Stomach (tissue), 8 donors: ENCODE measurements at regions not wholly inside any gene's neighbourhood (a gene's known extent, or its start where the extent isn't known, plus 50 kb on each side); places are given as distances from the start of the nearest gene placed in this dataset.
A peak's percentile ranks its signal among the peaks of the same experiment; 100 is the strongest.
"Not testable (repeated sequence)": the region's sequence is repeated elsewhere in the genome, so short reads cannot be mapped to it uniquely, and the experiment has no call there.

Source experiments
- DNase-seq, 2 donors: peaks; one replicate each; pipeline versions ENCODE4 v3.0.0 to v3.0.0-alpha.2; 2013 to 2019
- H3K27ac ChIP-seq, 5 donors: fragments of 200-600 bp in 4 of 5; sonication (generic) in 4 of 5; one replicate each; pipeline ENCODE4 v1.5.1; 2013 to 2019; ENCODE audit warnings: mild to moderate bottlenecking in 1 of 5, moderate library complexity in 1 of 5
- H3K27me3 ChIP-seq, 3 donors: fragments of 200-600 bp; sonication (generic); one replicate each; pipeline ENCODE4 v1.5.1; 2017 to 2019; ENCODE audit warnings: mixed run types in 1 of 3
- H3K36me3 ChIP-seq, 4 donors: fragments of 200-600 bp; sonication (generic); 1 replicate in 3 of 4; 2 replicates in 1 of 4; pipeline ENCODE4 v1.5.1; 2016 to 2019
- H3K4me1 ChIP-seq, 4 donors: fragments of 200-600 bp; sonication (generic); one replicate each; pipeline ENCODE4 v1.5.1; 2016 to 2019
- H3K4me3 ChIP-seq, 4 donors: fragments of 200-600 bp; sonication (generic) in 3 of 4; one replicate each; pipeline ENCODE4 v1.5.1; 2016 to 2019; ENCODE audit warnings: mild to moderate bottlenecking in 1 of 4
- H3K9me3 ChIP-seq, 4 donors: fragments of 200-600 bp; sonication (generic); one replicate each; pipeline ENCODE4 v1.5.1; 2016 to 2019
- CTCF ChIP-seq, 7 experiments: fragments of 450-650 bp in 4 of 7; fragments of 200-600 bp in 3 of 7; sonication (generic) in 3 of 7; IDR thresholded peaks; one replicate each; pipeline ENCODE4 v1.5.1; 2016 to 2019; ENCODE audit warnings: antibody characterized with exemption in 7 of 7, control low read depth in 2 of 7, mild to moderate bottlenecking in 1 of 7
- EP300 ChIP-seq: sonication (generic); formaldehyde crosslinking; IDR thresholded peaks from one replicate; pipeline ENCODE4 v1.6.1; 2017; ENCODE audit warnings: antibody characterized with exemption
- POLR2A ChIP-seq, 4 donors: fragments of 450-650 bp; IDR thresholded peaks; one replicate each; pipeline ENCODE4 v1.6.1; 2016; ENCODE audit warnings: antibody characterized with exemption in 4 of 4, control low read depth in 2 of 4, mild to moderate bottlenecking in 1 of 4, moderate library complexity in 1 of 4
- POLR2AphosphoS5 ChIP-seq, 3 donors: sonication (generic); formaldehyde crosslinking; IDR thresholded peaks; one replicate each; pipeline ENCODE4 v1.6.1; 2016; ENCODE audit warnings: antibody characterized with exemption in 3 of 3
- WGBS, 5 donors: extraction: QIAGEN DNeasy Blood & Tissue Kit in 3 of 5; methylation state at CpG; one replicate each; pipeline versions ENCODE4 v1.1.5 to v1.1.7; 2013 to 2018; 5-methylcytosine and 5-hydroxymethylcytosine counted together
- intact Hi-C: fragments of 100-400 bp; cut with DNase I; formaldehyde crosslinking; loops from one replicate; pipeline ENCODE4 v1.15.1; 2023; ENCODE audit warnings: low total_unique reads
- donor health status: healthy with polysubstance abuse.
- donor health status: Bipolar disorder and iron deficiency.
- donor health status: healthy.

GRCh38 chr16:17744921-17745572 is 274.3 kb upstream of the XYLT1 start:
- DNase-seq, result peak in 1 of 2 donors; percentile 61
- Histone ChIP-seq H3K27me3 (peaks cover 0 to 28% (median 3%) of the 10 kb centered on the region in 3 donors), H3K27ac (peak overlapping the region in 3 of 5 donors; percentile 47 to 56 (median 51)), H3K4me3 (peak overlapping the region in 3 of 4 donors; percentile 34 to 36 (median 35)), H3K9me3 (peaks cover 0 to 3% (median 0%) of the 10 kb centered on the region in 4 donors), H3K36me3 (no peaks in the 10 kb centered on the region), H3K4me1 (no peaks in the 10 kb centered on the region)
- TF ChIP-seq CTCF (IDR thresholded peaks at IDR 0.05) (no peak), EP300 (no peak), POLR2A (IDR thresholded peaks at IDR 0.05) (no peak), POLR2AphosphoS5 (IDR thresholded peaks at IDR 0.05) (no peak)
- intact Hi-C loops, result no loop called here
- 9 to 20% (median 12%) methylated on average over 12 to 15 of the region's 15 CpGs for WGBS, 5 donors

- H3K4me1 ChIP-seq, result no peaks in the 10 kb centered on the region
- TF ChIP-seq POLR2AphosphoS5 (IDR thresholded peaks at IDR 0.05) (no peak), POLR2A (IDR thresholded peaks at IDR 0.05) (no peak), CTCF (IDR thresholded peaks at IDR 0.05) (no peak)
- H3K9me3 ChIP-seq, result no peaks in the 10 kb centered on the region
- no peak overlapping the region for H3K27ac ChIP-seq
- no peak overlapping the region for H3K4me3 ChIP-seq
- intact Hi-C loops, result no loop called here
- peaks cover 0 to 28% (median 3%) of the 10 kb centered on the region in 3 donors for H3K27me3 ChIP-seq
- no peaks in the 10 kb centered on the region for H3K36me3 ChIP-seq
- 23 to 62% (median 40%) methylated on average over 4 of the region's 4 CpGs for WGBS, 5 donors
- DNase-seq, result no peak
Observed at GRCh38 chr16:17743578-17743977, 272.8 kb upstream of the XYLT1 start.

GRCh38 chr16:17743158-17743557 is 272.4 kb upstream of the XYLT1 start:
- no peak for DNase-seq
- intact Hi-C loops, result no loop called here
- no peak overlapping the region for H3K4me3 ChIP-seq
- H3K27me3 ChIP-seq, result peaks cover 0 to 28% (median 3%) of the 10 kb centered on the region in 3 donors
- no peak overlapping the region for H3K27ac ChIP-seq
- WGBS, 5 donors, result 54 to 83% (median 66%) methylated on average over 3 of the region's 3 CpGs
- H3K36me3 ChIP-seq, result no peaks in the 10 kb centered on the region
- H3K4me1 ChIP-seq, result no peaks in the 10 kb centered on the region
- H3K9me3 ChIP-seq, result no peaks in the 10 kb centered on the region
- TF ChIP-seq POLR2A (IDR thresholded peaks at IDR 0.05) (no peak), EP300 (no peak), CTCF (IDR thresholded peaks at IDR 0.05) (no peak), POLR2AphosphoS5 (IDR thresholded peaks at IDR 0.05) (no peak)

GRCh38 chr16:17735099-17735498 is 264.3 kb upstream of the XYLT1 start:
- 64 to 85% (median 79%) methylated on average over 3 of the region's 3 CpGs for WGBS, 5 donors
- H3K4me1 ChIP-seq, H3K36me3 ChIP-seq, H3K27me3 ChIP-seq, H3K27ac ChIP-seq, H3K4me3 ChIP-seq, DNase-seq, intact Hi-C loops, H3K9me3 ChIP-seq: not testable (repeated sequence)

GRCh38 chr16:17729820-17730219 is 259.1 kb upstream of the XYLT1 start:
- Histone ChIP-seq H3K4me3 (no peak overlapping the region), H3K27ac (no peak overlapping the region), H3K36me3 (no peaks in the 10 kb centered on the region), H3K9me3 (peaks cover 0 to 10% (median 0%) of the 10 kb centered on the region in 4 donors), H3K27me3 (peaks cover 0 to 4% (median 0%) of the 10 kb centered on the region in 3 donors), H3K4me1 (no peaks in the 10 kb centered on the region)
- DNase-seq, result no peak
- intact Hi-C loops, result no loop called here
- 76 to 88% (median 84%) methylated on average over 3 of the region's 3 CpGs for WGBS, 5 donors
- TF ChIP-seq CTCF (IDR thresholded peaks at IDR 0.05) (no peak), POLR2AphosphoS5 (IDR thresholded peaks at IDR 0.05) (no peak), EP300 (no peak), POLR2A (IDR thresholded peaks at IDR 0.05) (no peak)
